ENCODE measurements at regions not wholly inside any gene's neighbourhood (a gene's known extent, or its start where the extent isn't known, plus 50 kb on each side); places are given as distances from the start of the nearest gene placed in this dataset.

GRCh38 chr10:117743509-117743908 is 201.0 kb downstream of the EMX2 start:
- TF ChIP-seq CTCF (IDR thresholded peaks at IDR 0.05; ENCODE audit: borderline replicate concordance, extremely low read depth, insufficient read depth): no peak
- Histone ChIP-seq H3K9ac (ENCODE audit: low read length in 3 of 3) (no peak overlapping the region), H3K27ac (ENCODE audit: low read depth in 2 of 2, low read length in 2 of 2) (no peak overlapping the region), H3K27me3 (ENCODE audit: control insufficient read depth, insufficient read depth, low read length) (no peaks in the 10 kb centered on the region), H3K36me3 (ENCODE audit: control insufficient read depth in 2 of 3, insufficient read depth in 3 of 3, low read length in 3 of 3) (no peaks in the 10 kb centered on the region), H3K4me3 (ENCODE audit: low read length in 3 of 3) (no peak overlapping the region), H3K4me1 (ENCODE audit: control insufficient read depth in 2 of 3, insufficient read depth in 2 of 3, low read depth in 1 of 3, low read length in 3 of 3) (no peaks in the 10 kb centered on the region), H3K9me3 (ENCODE audit: control insufficient read depth in 2 of 3, insufficient read depth in 1 of 3, low read length in 3 of 3) (no peaks in the 10 kb centered on the region)
- no peak for FAIRE-seq
- intact Hi-C loops (cut with DNase I): no loop called here
- no peak for DNase-seq

GRCh38 chr10:117745301-117745700 is 202.8 kb downstream of the EMX2 start:
- TF ChIP-seq CTCF (IDR thresholded peaks at IDR 0.05; ENCODE audit: borderline replicate concordance, extremely low read depth, insufficient read depth): no peak
- H3K27me3 ChIP-seq (ENCODE audit: control insufficient read depth, insufficient read depth, low read length): no peaks in the 10 kb centered on the region
- no peaks in the 10 kb centered on the region for H3K4me1 ChIP-seq (ENCODE audit: control insufficient read depth in 2 of 3, insufficient read depth in 2 of 3, low read depth in 1 of 3, low read length in 3 of 3)
- H3K36me3 ChIP-seq (ENCODE audit: control insufficient read depth in 2 of 3, insufficient read depth in 3 of 3, low read length in 3 of 3): no peaks in the 10 kb centered on the region
- no peak for DNase-seq
- intact Hi-C loops (cut with DNase I): no loop called here
- H3K4me3 ChIP-seq (ENCODE audit: low read length in 3 of 3): no peak overlapping the region
- no peaks in the 10 kb centered on the region for H3K9me3 ChIP-seq (ENCODE audit: control insufficient read depth in 2 of 3, insufficient read depth in 1 of 3, low read length in 3 of 3)
- H3K27ac ChIP-seq (ENCODE audit: low read depth in 2 of 2, low read length in 2 of 2): no peak overlapping the region
- H3K9ac ChIP-seq (ENCODE audit: low read length in 3 of 3): no peak overlapping the region
- FAIRE-seq: no peak

GRCh38 chr10:117746541-117747448 is 204.2 kb downstream of the EMX2 start:
- H3K36me3 ChIP-seq (ENCODE audit: control insufficient read depth in 2 of 3, insufficient read depth in 3 of 3, low read length in 3 of 3): no peaks in the 10 kb centered on the region
- TF ChIP-seq CTCF (IDR thresholded peaks at IDR 0.05; ENCODE audit: borderline replicate concordance, extremely low read depth, insufficient read depth): no peak
- no peak overlapping the region for H3K9ac ChIP-seq (ENCODE audit: low read length in 3 of 3)
- no peaks in the 10 kb centered on the region for H3K4me1 ChIP-seq (ENCODE audit: control insufficient read depth in 2 of 3, insufficient read depth in 2 of 3, low read depth in 1 of 3, low read length in 3 of 3)
- no peak overlapping the region for H3K4me3 ChIP-seq (ENCODE audit: low read length in 3 of 3)
- no peak overlapping the region for H3K27ac ChIP-seq (ENCODE audit: low read depth in 2 of 2, low read length in 2 of 2)
- DNase-seq (no peak), FAIRE-seq (no peak)
- H3K27me3 ChIP-seq (ENCODE audit: control insufficient read depth, insufficient read depth, low read length): no peaks in the 10 kb centered on the region
- no peaks in the 10 kb centered on the region for H3K9me3 ChIP-seq (ENCODE audit: control insufficient read depth in 2 of 3, insufficient read depth in 1 of 3, low read length in 3 of 3)
- intact Hi-C loops (cut with DNase I): no loop called here
